ENCODE measurements at regions not wholly inside any gene's neighbourhood (a gene's known extent, or its start where the extent isn't known, plus 50 kb on each side); places are given as distances from the start of the nearest gene placed in this dataset.

DNA sequence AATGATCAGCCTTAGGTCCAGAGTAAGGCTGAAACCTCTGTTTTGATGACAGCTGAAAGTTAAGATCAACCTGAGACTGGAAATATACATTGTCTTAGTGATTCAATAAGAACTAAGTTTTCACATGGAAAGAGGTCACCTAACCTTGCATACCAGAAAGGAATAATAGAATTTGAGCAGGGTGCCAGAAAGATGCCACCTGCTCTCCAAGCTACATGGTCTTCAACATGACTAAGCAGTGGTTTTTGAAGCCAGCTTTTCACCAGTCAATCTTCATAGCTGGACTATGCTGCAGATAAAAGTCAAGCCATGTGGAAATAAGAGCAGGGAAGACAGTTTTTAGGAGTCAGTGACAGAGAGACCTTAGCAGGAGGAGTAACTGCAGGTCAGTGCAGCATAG lies 589.4 kb upstream of the SYT4 start:
- no peak for TF ChIP-seq EZH2 (IDR thresholded peaks at IDR 0.05; ENCODE audit: low read length)
- TF ChIP-seq, protein P1, sequence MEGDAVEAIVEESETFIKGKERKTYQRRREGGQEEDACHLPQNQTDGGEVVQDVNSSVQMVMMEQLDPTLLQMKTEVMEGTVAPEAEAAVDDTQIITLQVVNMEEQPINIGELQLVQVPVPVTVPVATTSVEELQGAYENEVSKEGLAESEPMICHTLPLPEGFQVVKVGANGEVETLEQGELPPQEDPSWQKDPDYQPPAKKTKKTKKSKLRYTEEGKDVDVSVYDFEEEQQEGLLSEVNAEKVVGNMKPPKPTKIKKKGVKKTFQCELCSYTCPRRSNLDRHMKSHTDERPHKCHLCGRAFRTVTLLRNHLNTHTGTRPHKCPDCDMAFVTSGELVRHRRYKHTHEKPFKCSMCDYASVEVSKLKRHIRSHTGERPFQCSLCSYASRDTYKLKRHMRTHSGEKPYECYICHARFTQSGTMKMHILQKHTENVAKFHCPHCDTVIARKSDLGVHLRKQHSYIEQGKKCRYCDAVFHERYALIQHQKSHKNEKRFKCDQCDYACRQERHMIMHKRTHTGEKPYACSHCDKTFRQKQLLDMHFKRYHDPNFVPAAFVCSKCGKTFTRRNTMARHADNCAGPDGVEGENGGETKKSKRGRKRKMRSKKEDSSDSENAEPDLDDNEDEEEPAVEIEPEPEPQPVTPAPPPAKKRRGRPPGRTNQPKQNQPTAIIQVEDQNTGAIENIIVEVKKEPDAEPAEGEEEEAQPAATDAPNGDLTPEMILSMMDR (optimal IDR thresholded peaks at IDR 0.05 in 1 of 3, IDR thresholded peaks at IDR 0.05 in 1 of 3, conservative IDR thresholded peaks at IDR 0.05 in 1 of 3; ENCODE audit: extremely low read depth in 1 of 3, insufficient read depth in 2 of 3, low read length in 3 of 3): no peak

All from keratinocyte (primary cell).